NCI-H1092 treated with DMSO at 0.1 percent for 48 hours (cell line): ENCODE measurements at regions not wholly inside any gene's neighbourhood (a gene's known extent, or its start where the extent isn't known, plus 50 kb on each side); places are given as distances from the start of the nearest gene placed in this dataset.
"Not testable (repeated sequence)": the region's sequence is repeated elsewhere in the genome, so short reads cannot be mapped to it uniquely, and the experiment has no call there.

Experiments
- DNase-seq: peaks from one replicate; lab custom pipeline; 2025; lab: John Stamatoyannopoulos, UW

DNA sequence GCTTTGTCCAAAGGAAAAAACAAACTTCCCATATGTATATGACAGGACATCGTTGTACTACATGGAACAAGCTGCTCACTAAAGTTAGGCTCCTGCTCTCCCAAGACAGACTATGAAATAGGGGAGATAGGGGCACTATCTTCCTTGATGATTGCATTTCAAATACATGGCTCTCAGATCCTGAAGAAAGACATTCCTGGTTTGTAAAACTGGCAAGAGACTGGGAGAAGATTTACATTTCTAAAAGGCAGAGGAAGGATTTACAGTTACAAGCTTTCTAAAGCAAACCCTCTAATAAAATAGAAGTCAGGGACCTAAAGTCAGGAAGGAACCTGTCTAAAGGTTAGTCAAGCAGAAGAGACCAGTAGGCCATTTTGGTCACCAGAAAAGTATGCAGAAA, 103.7 kb downstream of the SLC17A6 start:
- DNase-seq, result no peak

DNA sequence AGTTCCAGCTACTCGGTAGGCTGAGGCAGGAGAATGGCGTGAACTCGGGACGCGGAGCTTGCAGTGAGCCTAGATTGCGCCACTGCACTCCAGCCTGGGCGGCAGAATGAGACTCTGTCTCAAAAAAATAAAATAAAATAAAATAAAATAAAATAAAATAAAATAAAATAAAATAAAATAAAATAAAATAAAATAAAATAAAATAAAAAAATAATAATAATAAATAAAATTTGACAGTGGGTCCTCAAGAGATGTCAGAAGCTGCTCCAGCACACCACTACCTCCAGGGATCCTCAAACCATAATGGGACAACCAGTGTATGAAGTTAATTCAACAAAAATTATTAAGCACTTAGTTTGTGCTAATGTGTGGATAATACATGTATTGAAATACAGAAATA, 97.4 kb downstream of the SLC17A6 start:
- not testable (repeated sequence) for DNase-seq

DNA sequence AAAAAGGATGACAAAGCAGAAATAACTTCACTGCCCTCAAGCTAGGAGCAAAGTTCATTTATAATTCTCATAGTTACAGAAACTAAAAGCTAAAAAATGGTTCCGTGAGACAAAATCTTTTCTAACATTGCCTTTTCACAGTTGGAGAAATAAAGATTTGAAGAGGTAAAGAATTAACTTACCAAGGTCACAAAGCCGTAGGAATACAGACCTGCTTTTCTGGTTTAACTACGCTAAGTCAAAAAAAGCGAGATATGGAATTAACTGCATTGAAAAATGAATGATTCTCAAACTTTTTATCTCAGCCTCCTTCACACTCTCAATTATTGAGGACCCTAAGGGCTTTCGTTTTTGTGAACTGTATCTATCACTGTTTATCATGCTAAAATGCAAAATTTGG, 95.3 kb downstream of the SLC17A6 start:
- no peak for DNase-seq

DNA sequence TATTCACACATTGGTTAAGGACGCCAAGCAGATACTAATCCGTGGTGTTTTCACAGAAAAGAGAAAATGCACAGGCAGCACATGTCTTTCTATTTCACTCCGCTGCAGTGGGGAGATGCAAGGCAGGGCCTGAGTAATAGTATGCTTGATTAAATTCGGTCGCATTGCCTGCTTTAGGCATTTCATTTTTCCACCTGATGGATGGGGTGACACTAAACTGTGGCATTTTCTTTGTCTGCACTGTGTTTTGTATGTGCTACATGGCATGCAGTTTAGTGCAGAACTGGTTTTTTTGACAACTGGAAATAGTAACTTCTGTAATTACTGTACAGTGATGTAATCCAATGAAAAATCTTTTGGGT, 94.9 kb downstream of the SLC17A6 start:
- DNase-seq, result no peak

DNA sequence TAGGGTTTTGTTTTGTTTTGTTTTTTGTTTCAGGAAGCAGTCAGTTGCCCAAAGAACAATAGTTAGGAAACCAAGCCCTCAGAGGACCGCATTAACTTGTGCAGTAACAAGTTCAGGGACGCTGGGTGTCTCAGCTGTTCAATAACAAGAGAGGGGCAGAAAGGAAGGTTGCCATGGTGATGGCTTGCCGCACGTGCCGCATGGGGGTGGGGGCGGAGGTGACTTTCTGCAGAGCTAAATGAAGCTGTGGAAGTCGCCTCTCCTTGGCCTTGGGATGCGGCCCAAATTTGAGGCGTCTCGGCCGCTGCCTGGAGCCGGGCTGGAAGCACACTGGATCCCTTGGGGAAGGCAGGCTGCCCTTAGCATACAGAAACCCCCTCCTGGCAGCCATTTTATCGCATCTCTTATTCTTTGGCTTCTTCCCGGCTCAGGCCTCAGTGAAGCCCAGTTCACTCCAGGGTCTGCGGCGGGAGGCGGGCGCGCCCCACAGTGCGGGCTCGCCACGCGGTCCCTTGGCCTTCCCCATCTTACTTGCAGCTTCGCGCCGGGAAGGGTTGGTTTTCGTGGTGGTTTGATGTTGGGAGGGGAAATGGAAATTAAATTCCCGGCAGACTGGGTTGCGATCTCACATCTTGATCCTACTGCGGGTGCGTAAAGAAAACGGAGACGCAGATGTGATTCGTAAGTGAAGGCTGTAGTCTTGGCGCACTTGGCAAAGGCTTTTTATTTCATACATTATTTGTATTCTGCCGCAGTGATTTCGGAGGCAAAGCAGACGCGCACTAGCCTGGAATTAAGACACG, 94.3 kb downstream of the SLC17A6 start:
- peak; percentile 78 for DNase-seq

DNA sequence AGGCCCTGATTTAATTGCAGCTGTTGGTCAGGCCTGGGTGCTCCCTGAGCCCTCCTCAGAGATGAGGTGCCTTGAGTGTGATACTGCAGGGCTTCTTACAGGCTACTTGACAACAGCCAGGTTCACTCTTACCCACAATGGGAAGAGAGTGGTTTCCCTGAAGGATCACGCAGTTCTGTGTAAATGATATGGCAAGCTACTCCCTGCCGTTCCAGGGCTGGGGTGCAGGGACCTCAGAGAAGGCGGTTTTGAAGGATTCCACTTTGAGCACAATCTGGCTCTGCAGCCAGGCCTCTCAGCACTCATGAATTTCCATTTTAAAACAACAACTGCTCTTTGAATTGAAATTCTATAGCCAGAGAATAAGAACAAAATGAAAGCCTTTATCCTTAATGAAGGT, 92.9 kb downstream of the SLC17A6 start:
- peak; percentile 48 for DNase-seq

DNA sequence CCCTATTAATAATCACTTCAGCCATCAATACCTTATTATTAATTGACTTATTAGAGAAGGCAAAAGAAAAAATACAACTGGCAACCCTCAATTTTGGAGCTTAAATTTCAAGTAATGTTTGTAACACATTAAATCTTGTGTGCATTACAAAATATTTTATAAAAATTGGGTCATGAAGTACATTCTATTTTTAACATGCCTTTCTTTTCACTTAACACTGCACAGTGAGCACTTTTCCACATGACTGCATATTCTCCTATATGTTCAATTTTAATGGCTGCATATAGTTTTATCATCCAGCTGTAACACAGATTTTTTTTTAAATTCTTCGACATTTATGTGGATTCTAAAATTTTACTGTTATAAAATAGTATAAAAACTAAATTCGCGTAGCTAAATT, 92.5 kb downstream of the SLC17A6 start:
- no peak for DNase-seq

DNA sequence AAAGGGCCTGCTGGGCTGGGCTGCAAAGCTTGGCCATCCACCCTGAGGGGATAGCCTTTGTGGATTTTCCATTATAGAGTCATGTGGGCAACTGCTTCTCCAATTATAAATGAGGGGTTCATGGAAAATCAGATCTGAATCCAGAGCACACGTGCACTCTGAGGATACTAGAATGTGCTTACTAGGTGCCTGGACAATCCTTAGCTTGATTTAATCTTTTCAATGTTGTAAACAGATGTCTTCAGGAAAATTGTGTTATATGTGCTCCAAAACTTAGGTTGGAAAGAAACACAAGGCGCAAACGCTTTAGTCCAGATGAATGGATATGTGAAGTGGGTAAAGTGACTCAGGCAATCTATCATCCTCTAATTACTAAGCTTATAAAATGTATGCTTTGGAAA, 92.0 kb downstream of the SLC17A6 start:
- no peak for DNase-seq
